ENCODE measurements at regions not wholly inside any gene's neighbourhood (a gene's known extent, or its start where the extent isn't known, plus 50 kb on each side); places are given as distances from the start of the nearest gene placed in this dataset.

- DNase-seq: no peak
Measured at GRCh38 chr18:78584459-78585022, 395.1 kb upstream of the SALL3 start.

GRCh38 chr18:78586586-78586985 is 393.0 kb upstream of the SALL3 start:
- no peak for DNase-seq

- no peak for DNase-seq
Measured at GRCh38 chr18:78587096-78587495, 392.5 kb upstream of the SALL3 start.

GRCh38 chr18:78587626-78588600 is 391.7 kb upstream of the SALL3 start:
- no peak for DNase-seq

GRCh38 chr18:78589916-78590437 is 389.6 kb upstream of the SALL3 start:
- DNase-seq: no peak

- DNase-seq: no peak
Measured at GRCh38 chr18:78595453-78595852, 384.2 kb upstream of the SALL3 start.

GRCh38 chr18:78595924-78596573 is 383.6 kb upstream of the SALL3 start:
- no peak for DNase-seq

GRCh38 chr18:78596794-78597345 is 382.7 kb upstream of the SALL3 start:
- DNase-seq: no peak

- no peak for DNase-seq
Measured at GRCh38 chr18:78601349-78601748, 378.3 kb upstream of the SALL3 start.

GRCh38 chr18:78601923-78602322 is 377.7 kb upstream of the SALL3 start:
- no peak for DNase-seq

- no peak for DNase-seq
Measured at GRCh38 chr18:78602430-78602829, 377.2 kb upstream of the SALL3 start.

- DNase-seq: no peak
Measured at GRCh38 chr18:78603102-78603983, 376.3 kb upstream of the SALL3 start.

GRCh38 chr18:78605255-78605654 is 374.4 kb upstream of the SALL3 start:
- DNase-seq: no peak

GRCh38 chr18:78607221-78607620 is 372.4 kb upstream of the SALL3 start:
- DNase-seq: no peak

- no peak for DNase-seq
Measured at GRCh38 chr18:78607784-78608183, 371.8 kb upstream of the SALL3 start.

- DNase-seq: no peak
Measured at GRCh38 chr18:78610179-78610578, 369.4 kb upstream of the SALL3 start.

GRCh38 chr18:78611201-78611800 is 368.3 kb upstream of the SALL3 start:
- no peak for DNase-seq

- no peak for DNase-seq
Measured at GRCh38 chr18:78611869-78612268, 367.7 kb upstream of the SALL3 start.

- DNase-seq: no peak
Measured at GRCh38 chr18:78612318-78612717, 367.3 kb upstream of the SALL3 start.

- DNase-seq: no peak
Measured at GRCh38 chr18:78612801-78613200, 366.8 kb upstream of the SALL3 start.

GRCh38 chr18:78618726-78619125 is 360.9 kb upstream of the SALL3 start:
- DNase-seq: no peak

GRCh38 chr18:78619854-78620253 is 359.8 kb upstream of the SALL3 start:
- DNase-seq: no peak

Data from activated CD4-positive, CD25-positive, alpha-beta regulatory T cell (primary cell).